GM12874 (cell line): ENCODE measurements at regions not wholly inside any gene's neighbourhood (a gene's known extent, or its start where the extent isn't known, plus 50 kb on each side); places are given as distances from the start of the nearest gene placed in this dataset.

Experiments
- TF ChIP-seq, protein P1 (sequence below): IDR thresholded peaks from 2 replicates; pipeline ENCODE4 v1.5.1; 2011; ENCODE audit warnings: low read depth, mild to moderate bottlenecking, control low read depth, low read length, moderate library complexity; ENCODE audit not compliant: insufficient read depth

DNA sequence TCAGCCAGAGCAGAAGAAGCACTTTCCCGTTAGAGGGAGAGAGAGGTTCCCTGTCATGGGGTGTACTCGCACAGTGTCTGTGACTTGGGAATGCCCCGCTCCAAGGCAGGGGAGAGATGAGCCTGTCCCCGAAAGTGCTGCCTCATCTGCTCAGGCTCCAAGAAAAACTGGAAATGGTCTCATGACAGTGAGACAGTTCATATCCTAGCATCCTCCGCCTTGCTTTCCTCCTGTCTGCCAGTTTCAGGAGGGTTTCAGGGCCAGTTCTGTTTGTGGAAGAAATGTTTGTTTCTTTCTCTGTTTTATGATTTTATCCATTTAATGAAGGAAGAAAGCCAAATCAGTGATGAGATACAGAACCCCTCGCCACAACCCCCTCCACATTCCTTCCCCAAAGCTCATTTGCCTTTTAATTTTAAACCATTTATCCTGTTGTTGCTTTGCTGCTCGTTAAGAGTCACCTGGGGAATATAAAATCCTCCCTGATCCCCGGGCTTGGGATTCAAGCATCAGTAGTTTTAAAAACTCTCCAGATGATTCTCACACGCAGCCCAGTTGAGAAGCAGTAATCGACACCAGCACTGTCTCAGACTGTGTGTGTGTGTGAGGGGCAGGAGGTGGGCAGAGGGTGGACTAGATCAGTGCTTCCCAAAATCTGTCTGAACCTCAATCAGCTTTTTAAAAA lies 144.6 kb upstream of the UBL3 start:
- TF ChIP-seq, protein P1, sequence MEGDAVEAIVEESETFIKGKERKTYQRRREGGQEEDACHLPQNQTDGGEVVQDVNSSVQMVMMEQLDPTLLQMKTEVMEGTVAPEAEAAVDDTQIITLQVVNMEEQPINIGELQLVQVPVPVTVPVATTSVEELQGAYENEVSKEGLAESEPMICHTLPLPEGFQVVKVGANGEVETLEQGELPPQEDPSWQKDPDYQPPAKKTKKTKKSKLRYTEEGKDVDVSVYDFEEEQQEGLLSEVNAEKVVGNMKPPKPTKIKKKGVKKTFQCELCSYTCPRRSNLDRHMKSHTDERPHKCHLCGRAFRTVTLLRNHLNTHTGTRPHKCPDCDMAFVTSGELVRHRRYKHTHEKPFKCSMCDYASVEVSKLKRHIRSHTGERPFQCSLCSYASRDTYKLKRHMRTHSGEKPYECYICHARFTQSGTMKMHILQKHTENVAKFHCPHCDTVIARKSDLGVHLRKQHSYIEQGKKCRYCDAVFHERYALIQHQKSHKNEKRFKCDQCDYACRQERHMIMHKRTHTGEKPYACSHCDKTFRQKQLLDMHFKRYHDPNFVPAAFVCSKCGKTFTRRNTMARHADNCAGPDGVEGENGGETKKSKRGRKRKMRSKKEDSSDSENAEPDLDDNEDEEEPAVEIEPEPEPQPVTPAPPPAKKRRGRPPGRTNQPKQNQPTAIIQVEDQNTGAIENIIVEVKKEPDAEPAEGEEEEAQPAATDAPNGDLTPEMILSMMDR = no peak

DNA sequence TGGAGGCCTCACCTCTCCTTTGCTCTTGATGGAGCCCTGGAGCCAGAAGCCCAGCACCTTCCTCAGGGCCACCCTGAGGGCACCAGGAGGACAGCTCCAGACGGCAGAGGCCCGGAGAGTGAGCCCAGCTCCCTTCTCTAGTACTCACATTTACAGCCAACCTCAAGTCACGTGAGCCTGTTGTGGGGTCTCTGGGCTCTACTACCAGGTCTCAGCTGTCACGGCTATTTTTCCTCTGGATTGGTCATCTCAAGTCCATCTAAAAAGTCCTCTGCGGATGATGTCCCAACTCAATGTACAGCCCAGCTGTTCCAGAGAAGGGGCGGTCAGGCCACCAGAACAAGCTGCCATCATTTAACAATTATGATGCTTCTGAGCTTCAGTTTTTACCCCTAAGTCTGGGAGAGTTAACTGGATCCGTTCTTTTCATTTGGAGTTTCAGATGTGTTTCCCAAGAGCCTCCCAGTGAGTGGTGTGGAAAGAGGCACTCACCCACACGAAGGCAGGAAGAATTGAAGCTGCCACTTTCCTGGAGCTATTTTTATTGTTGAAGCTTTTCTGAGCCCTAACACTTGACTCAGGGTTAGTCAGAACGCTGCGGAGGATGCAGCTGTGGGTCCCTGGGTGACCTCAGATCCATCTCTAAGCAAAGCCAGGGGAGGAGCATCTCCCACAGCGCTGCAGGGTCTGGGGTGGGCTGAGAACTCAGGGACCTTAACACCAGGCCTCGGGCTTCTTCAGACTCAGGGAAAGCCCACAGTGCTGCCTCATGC lies 143.5 kb upstream of the UBL3 start:
- TF ChIP-seq, protein P1 = no peak

DNA sequence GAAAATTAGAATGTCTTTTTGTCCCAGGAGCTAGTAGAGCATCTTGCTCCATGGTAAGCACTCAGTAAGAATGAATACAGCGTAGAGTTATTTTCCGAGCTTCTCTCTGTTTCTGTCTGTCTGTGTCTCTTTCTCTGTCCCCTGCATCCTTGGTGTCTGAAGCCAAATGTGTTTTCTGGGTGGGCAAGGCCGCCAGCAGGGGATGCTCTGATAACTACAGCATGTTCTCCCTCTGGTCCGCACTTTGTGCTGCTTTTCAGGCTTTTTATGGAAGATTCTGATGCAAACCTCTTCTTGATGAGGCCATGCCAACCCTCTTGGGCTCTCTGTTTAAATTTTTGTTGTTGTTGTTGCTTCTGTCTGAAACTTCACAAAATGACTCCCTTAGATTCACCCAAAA lies 142.8 kb upstream of the UBL3 start:
- TF ChIP-seq, protein P1 = no peak

DNA sequence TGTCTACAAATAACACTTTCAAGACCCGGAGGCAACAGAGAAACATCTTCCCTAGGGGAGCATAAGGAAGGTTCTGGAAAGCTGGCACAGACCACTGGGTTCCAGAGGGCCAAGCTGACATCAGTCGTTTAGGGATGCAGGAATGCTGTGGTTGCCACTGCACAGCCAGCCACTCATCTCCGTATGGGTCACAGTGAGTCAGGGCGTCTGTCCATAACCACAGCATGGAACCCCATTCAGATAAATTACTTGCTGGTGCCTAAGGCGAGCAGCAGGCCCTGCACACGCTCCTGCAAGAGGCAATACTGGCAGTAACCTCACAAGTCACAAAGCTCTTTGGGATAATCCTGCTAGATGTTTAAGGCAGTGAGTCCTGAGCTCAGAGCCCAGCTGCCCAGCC lies 140.9 kb upstream of the UBL3 start:
- TF ChIP-seq, protein P1 = no peak

DNA sequence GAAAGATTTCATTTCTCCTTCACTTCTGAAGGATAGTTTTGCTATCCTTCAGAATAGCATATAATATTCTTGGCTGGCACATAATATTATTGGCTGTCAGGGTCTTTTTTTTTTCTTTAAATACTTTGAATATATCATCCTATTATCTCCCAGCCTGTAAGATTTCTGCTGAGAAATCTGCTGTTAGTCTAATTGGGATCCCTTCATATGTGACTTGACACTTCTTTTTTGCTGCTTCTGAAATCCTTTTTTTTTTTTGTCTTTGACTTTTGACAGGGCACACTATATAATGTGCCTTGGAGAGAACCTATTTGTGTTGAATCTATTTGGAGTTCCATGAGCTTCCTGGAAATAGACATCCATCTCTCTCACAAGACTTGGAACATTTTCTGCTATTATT lies 136.9 kb upstream of the UBL3 start:
- TF ChIP-seq, protein P1 = no peak

DNA sequence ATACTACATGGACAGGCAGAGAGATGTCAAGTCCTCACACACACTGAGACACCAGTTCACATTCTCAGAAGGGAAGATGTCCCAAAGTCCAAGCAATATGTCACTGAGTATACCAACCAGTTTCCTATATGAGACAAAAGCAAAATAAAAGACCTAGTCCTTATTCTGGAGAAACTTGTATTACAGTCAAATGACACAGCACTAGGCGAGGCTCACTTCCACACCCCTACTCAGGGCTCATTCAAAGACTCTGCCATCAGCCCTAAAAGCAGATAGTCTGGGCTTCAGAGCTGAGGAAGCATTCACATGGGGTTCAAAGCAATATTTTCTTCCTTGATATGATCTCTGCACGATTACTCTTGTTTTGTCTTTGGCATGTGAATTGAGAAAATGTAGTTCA lies 129.9 kb upstream of the UBL3 start:
- TF ChIP-seq, protein P1 = no peak

DNA sequence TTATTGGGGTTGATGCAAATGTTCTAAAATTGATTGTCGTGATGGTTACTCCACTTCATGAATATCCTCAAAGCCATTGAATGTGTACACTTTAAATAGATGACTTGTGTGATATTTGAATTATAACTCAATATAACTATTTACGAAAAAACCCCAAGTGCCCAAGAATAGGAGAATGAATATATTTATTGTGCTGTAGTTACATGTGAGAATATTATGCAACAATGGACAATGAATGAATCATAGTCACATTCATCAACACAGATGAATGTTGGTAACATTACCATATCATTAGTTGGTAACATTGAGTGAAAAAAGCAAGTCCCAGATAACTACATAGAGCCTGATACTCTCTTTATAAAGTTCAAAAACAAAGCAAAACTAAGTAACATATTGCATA lies 127.8 kb upstream of the UBL3 start:
- TF ChIP-seq, protein P1 = no peak
